PC-9 (cell line): ENCODE measurements at regions not wholly inside any gene's neighbourhood (a gene's known extent, or its start where the extent isn't known, plus 50 kb on each side); places are given as distances from the start of the nearest gene placed in this dataset.

Source experiments
- CTCF ChIP-seq: fragments of 200-600 bp; sonication (generic); conservative IDR thresholded peaks from 2 replicates; pipeline ENCODE4 v1.6.1; 2017; ENCODE audit warnings: mixed run types, antibody characterized with exemption, mild to moderate bottlenecking, moderate library complexity
- EZH2 ChIP-seq: fragments of 200-600 bp; sonication (generic); IDR thresholded peaks from 2 replicates; pipeline ENCODE4 v1.8.0; 2017; ENCODE audit warnings: antibody characterized with exemption, low read depth

DNA sequence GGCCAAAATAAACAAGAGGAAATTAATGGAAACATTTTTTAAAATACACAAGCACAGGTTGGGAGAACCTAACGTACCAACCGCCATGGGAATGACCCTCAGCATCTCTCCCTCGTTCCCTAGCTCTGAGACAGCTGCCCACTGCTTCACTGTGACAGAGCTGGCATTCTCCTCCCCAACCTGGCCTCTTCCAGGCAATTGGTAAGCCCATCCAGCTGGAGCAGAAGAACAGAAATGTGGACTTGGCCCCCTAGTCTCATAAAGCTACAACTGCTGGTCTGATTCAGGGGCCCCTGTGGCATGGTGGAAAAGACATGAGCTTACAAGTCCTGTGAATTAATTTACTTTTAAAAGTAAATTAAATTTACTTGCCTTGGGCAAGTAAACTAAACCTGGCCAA lies 245.1 kb downstream of the PTTG2 start:
- TF ChIP-seq CTCF (no peak), EZH2 (no peak)
